ENCODE measurements at regions not wholly inside any gene's neighbourhood (a gene's known extent, or its start where the extent isn't known, plus 50 kb on each side); places are given as distances from the start of the nearest gene placed in this dataset.
"Not testable (repeated sequence)": the region's sequence is repeated elsewhere in the genome, so short reads cannot be mapped to it uniquely, and the experiment has no call there.

- DNase-seq: no peak
Observed at GRCh38 chr7:26076691-26077090, 75.3 kb upstream of the NFE2L3 start.

GRCh38 chr7:26078437-26079336 is 73.3 kb upstream of the NFE2L3 start:
- no peak for DNase-seq

- DNase-seq: no peak
Observed at GRCh38 chr7:26081638-26082037, 70.4 kb upstream of the NFE2L3 start.

GRCh38 chr7:26083113-26083512 is 68.9 kb upstream of the NFE2L3 start:
- no peak for DNase-seq

GRCh38 chr7:26084418-26084817 is 67.6 kb upstream of the NFE2L3 start:
- no peak for DNase-seq

- DNase-seq: no peak
Observed at GRCh38 chr7:26085771-26086170, 66.2 kb upstream of the NFE2L3 start.

GRCh38 chr7:26087321-26088091 is 64.5 kb upstream of the NFE2L3 start:
- no peak for DNase-seq

- DNase-seq: not testable (repeated sequence)
Observed at GRCh38 chr7:26089469-26089868, 62.5 kb upstream of the NFE2L3 start.

- peak; percentile 51 for DNase-seq
Observed at GRCh38 chr7:26090927-26091519, 61.0 kb upstream of the NFE2L3 start.

- DNase-seq: no peak
Observed at GRCh38 chr7:26091933-26092332, 60.1 kb upstream of the NFE2L3 start.

GRCh38 chr7:26093023-26093422 is 59.0 kb upstream of the NFE2L3 start:
- no peak for DNase-seq

GRCh38 chr7:26096136-26096535 is 55.9 kb upstream of the NFE2L3 start:
- DNase-seq: no peak

GRCh38 chr7:26097837-26098668 is 53.9 kb upstream of the NFE2L3 start:
- no peak for DNase-seq

- no peak for DNase-seq
Observed at GRCh38 chr7:26099236-26099635, 52.8 kb upstream of the NFE2L3 start.

- DNase-seq: no peak
Observed at GRCh38 chr7:26100406-26101339, 51.3 kb upstream of the NFE2L3 start.

- DNase-seq: peak; percentile 9
Observed at GRCh38 chr7:26101361-26102151, 50.4 kb upstream of the NFE2L3 start.

GRCh38 chr7:26102176-26102575 is 49.8 kb upstream of the NFE2L3 start:
- DNase-seq: no peak
